ENCODE measurements at regions not wholly inside any gene's neighbourhood (a gene's known extent, or its start where the extent isn't known, plus 50 kb on each side); places are given as distances from the start of the nearest gene placed in this dataset.
"Not testable (repeated sequence)": the region's sequence is repeated elsewhere in the genome, so short reads cannot be mapped to it uniquely, and the experiment has no call there.

DNA sequence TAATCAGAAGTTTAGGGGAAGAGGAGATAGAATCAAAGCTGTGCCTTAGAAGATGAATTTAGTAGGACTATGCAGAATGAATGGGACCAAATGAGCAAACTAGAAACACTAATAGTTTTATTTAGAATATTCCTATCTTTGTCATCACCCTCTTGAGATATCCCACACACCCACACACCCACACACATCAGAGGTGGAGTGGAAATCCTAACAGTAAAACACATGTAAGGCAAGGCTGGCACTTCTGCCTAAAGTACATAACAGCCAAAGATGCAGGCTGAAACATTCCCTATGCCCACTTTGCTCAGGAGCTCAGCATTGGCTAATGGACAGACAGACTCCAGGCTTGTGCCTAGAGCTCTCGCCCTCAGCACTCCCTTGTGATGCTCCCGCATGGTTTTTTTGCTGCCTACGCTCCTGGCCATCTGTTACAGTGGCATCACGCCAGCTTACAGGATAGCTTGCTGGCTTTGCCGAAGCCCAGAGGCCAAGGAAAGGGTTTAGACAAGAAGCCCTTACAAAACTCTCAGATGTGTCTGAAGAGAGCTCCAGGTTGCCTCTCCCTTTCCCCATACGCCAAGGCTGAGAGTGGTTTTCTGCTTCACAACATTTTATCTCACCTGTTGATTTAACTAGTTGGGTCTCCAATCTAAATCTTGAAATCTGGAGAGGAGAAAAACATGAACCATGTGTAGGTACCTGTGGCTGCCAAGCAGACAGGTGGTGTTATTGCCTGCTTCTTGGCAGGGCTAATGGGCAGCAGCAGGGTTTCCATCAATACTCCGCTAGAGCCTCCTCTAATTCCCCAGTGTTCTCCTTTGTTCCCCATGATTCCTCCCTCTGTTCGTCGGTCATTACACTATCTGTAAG lies 282.6 kb upstream of the ID4 start:
- Mint-ChIP-seq H3K4me1 (no peaks in the 10 kb centered on the region), H3K27me3 (no peaks in the 10 kb centered on the region), H3K4me3 (no peak overlapping the region), H3K9me3 (peaks cover 3 to 21% of the 10 kb centered on the region in 2 donors), H3K27ac (no peak overlapping the region)
- ATAC-seq (no peak), DNase-seq (no peak)

DNA sequence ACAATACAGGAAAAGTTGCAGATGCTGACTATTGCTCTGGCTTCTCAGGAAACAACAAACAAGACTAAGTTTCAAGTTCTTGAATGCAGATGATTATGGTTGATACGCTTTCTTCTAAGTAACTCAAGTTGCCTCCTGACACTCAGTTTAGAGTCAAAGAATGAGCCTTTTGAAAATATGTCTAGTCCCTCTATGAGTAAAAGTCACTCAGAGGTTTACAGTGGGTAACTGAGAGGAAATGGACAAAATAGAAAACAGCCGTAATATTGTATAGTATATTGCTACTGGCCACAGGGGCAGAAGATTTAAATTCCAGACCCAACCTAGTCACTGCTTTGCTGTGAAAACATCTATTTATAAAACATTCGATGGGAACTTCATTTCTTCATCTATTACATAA lies 280.0 kb upstream of the ID4 start:
- Mint-ChIP-seq H3K27ac (no peak overlapping the region), H3K27me3 (no peaks in the 10 kb centered on the region), H3K4me3 (no peak overlapping the region), H3K9me3 (peaks cover 11 to 22% of the 10 kb centered on the region in 2 donors), H3K4me1 (no peaks in the 10 kb centered on the region)
- ATAC-seq (no peak), DNase-seq (no peak)

DNA sequence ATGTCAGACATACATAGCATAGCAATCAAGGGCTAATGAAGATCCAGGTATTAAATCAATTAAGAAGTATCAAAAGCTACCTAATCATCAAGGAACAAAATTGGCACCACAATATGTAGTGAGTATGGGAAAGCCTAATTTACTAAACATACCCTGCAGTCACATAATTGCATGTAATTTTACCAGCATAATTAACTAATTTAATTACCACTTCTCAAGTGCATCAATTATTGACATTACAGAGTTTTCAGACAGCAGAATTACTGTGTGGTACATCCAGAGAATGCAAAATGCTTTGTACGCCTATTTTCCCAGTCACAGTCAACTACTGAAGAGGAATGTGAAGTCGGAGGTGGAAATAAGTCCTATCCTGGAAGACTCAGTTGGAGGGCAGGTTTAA lies 279.0 kb upstream of the ID4 start:
- DNase-seq, result no peak
- Mint-ChIP-seq H3K27me3 (no peaks in the 10 kb centered on the region), H3K27ac (no peak overlapping the region), H3K4me1 (no peaks in the 10 kb centered on the region), H3K9me3 (peaks cover 11 to 23% of the 10 kb centered on the region in 2 donors), H3K4me3 (no peak overlapping the region)
- no peak for ATAC-seq

DNA sequence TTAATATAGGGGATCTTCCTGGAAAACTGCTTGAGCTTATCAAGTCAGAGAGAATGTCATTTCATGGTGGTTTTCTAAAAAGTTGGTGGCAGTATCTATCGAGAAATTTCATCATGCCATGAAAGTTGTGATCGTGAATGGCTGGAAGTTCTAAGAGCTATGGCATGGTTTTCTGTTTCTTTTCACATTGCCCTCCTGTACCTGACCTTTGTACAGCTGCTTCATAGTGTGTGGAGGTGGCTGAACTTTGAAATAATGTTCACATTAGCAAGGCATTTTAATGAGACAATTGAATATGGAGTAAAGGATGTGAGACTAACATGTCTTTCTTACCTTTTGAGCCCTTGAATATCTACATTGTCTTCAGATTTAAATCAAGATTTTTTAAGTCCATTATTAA lies 278.2 kb upstream of the ID4 start:
- Mint-ChIP-seq H3K27me3 (no peaks in the 10 kb centered on the region), H3K27ac (no peak overlapping the region), H3K4me3 (no peak overlapping the region), H3K9me3 (peaks cover 11 to 23% of the 10 kb centered on the region in 2 donors), H3K4me1 (no peaks in the 10 kb centered on the region)
- ATAC-seq (no peak), DNase-seq (no peak)

DNA sequence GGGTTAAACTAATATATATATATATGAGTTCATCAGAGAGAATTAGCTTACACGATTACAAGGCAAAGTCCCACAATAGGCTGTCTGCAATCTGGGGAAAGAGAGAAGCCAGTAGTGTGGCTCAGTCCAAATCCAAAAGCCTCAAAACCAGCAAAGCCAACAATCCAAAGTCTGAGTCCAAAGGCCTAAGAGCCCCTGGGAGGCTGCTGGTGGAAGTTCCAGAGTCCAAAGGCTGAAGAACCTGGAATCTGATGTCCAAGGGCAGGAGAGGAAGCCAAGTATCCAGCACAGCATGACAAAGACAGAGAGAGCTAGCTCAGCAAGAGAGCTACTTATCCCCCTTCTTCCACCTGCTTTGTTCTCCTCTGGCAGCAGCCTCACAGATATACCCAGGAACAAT lies 274.7 kb upstream of the ID4 start:
- no peak for DNase-seq
- peaks cover 11 to 22% of the 10 kb centered on the region in 2 donors for H3K9me3 Mint-ChIP-seq

DNA sequence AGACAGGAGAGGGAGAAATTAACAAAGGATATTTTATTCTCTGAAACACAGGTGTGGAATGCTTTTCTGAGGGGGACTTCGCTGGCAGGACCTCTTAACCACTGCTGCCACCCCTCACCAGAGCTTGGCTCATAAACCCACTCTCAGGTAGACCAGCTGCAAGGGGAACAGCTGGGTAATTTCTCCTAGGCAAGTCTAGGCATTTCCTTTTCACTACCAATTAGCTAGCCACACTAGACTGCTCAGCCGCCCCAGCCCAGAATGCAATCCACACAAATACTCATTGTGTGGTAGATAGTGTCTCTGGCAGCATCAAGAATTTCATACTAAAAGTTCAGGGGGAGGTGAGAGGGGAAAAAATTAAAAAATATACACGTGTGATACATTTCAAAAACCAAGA lies 267.6 kb upstream of the ID4 start:
- Mint-ChIP-seq H3K27ac (no peak overlapping the region), H3K4me3 (no peak overlapping the region), H3K4me1 (no peaks in the 10 kb centered on the region), H3K27me3 (no peaks in the 10 kb centered on the region), H3K9me3 (peaks cover 4 to 12% of the 10 kb centered on the region in 2 donors)
- no peak for DNase-seq
- no peak for ATAC-seq

More for the DNA sequence above, 274.7 kb upstream of the ID4 start:
- Mint-ChIP-seq H3K4me3 (no peak overlapping the region), H3K27me3 (no peaks in the 10 kb centered on the region), H3K27ac (no peak overlapping the region), H3K4me1 (no peaks in the 10 kb centered on the region)
- ATAC-seq, result no peak

DNA sequence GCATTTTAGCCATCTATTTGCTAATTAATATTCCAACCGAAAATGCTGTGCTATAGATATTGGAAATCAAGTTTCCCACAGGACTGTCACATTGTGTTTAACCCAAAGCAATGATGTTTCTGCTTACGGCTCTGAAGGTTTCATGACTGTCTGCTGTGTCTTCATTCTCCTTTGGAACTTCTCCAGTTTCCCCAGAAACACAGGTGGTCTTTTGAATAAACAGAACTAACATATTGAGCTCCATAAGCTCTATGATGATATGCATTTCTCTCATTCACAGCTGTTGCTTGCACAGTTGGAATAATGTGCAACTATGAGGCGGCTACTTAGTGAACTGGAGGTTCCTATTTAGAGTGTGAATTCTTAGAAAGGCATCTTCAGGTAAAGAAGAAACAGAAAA lies 266.0 kb upstream of the ID4 start:
- no peak for ATAC-seq

DNA sequence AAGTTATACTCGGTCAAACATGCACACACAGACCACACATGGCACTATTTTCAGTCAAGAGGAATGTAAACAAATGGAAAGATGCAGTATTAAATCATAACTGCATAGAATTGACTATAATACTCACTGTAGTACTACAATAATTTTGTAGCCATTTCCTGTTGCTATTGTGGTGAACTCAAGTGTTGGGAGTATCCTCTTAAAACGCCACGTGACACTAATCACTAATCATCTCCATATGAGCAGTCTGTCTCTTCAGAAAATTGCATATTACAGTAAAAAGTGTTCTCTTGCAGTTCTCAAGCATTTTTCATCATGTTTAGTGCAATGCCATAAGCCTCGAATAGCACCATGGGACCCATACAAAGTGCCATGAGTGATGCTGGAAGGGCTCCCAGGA lies 258.7 kb upstream of the ID4 start:
- ATAC-seq (no peak), DNase-seq (no peak)
- H3K4me3 Mint-ChIP-seq, result no peak overlapping the region
- no peaks in the 10 kb centered on the region for H3K27me3 Mint-ChIP-seq
- peaks cover 4 to 7% of the 10 kb centered on the region in 2 donors for H3K9me3 Mint-ChIP-seq
- H3K4me1 Mint-ChIP-seq, result no peaks in the 10 kb centered on the region
- H3K27ac Mint-ChIP-seq, result no peak overlapping the region

More for the DNA sequence above, 266.0 kb upstream of the ID4 start:
- DNase-seq, result no peak
- H3K27me3 Mint-ChIP-seq, result no peaks in the 10 kb centered on the region
- peaks cover 4 to 7% of the 10 kb centered on the region in 2 donors for H3K9me3 Mint-ChIP-seq
- no peaks in the 10 kb centered on the region for H3K4me1 Mint-ChIP-seq
- no peak overlapping the region for H3K4me3 Mint-ChIP-seq
- no peak overlapping the region for H3K27ac Mint-ChIP-seq

DNA sequence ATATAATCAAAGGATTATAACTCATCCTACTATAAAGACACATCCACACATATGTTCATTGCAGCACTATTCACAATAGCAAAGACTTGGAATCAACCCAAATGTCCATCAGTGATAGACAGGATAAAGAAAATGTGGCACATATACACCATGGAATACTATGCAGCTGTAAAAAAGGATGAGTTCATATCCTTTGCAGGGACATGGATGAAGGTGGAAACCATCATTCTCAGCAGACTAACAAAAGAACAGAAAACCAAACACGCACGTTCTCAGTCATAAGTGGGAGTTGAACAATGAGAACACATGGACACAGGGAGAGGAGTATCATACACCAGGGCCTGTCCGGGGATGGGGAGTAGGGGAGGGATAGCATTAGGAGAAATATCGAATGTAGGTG lies 253.0 kb upstream of the ID4 start:
- not testable (repeated sequence) for H3K27ac Mint-ChIP-seq, H3K4me3 Mint-ChIP-seq, H3K4me1 Mint-ChIP-seq, H3K9me3 Mint-ChIP-seq, H3K27me3 Mint-ChIP-seq, ATAC-seq, DNase-seq

DNA sequence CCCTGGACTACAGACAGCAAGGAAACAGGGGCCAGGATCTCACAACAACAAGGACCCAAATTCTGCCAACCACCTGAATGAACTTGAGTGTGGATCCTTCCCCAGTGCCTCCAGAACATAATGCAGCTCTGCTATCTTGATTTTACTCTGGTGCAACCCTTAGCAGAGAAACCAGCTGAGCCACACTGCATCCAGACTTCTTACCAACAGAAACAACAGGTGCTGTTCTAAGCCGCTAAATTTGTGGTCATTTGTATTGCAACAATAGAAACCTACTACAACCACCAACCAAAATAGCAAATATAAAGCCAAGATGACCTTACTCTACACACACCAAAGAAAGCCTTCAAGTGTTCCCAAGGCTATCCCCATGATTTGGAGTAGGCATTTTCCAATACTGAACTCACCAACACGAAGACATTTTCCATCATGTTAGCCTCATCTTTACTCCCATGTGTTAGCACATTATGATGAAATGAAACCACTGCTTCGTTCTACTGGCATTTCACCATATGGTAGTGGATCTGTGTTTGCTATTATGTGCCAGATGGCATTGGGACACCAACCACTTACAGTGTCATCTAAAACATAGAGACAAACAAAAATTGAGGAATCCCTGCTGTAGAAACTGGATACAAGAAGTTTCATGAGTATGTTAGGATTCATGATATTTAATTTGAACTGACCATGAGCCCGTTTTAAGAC lies 249.8 kb upstream of the ID4 start:
- DNase-seq (no peak), ATAC-seq (no peak)
- no peak overlapping the region for H3K27ac Mint-ChIP-seq
- no peak overlapping the region for H3K4me3 Mint-ChIP-seq
- no peaks in the 10 kb centered on the region for H3K4me1 Mint-ChIP-seq
- no peaks in the 10 kb centered on the region for H3K27me3 Mint-ChIP-seq
- H3K9me3 Mint-ChIP-seq, result peaks cover 4 to 7% of the 10 kb centered on the region in 2 donors

DNA sequence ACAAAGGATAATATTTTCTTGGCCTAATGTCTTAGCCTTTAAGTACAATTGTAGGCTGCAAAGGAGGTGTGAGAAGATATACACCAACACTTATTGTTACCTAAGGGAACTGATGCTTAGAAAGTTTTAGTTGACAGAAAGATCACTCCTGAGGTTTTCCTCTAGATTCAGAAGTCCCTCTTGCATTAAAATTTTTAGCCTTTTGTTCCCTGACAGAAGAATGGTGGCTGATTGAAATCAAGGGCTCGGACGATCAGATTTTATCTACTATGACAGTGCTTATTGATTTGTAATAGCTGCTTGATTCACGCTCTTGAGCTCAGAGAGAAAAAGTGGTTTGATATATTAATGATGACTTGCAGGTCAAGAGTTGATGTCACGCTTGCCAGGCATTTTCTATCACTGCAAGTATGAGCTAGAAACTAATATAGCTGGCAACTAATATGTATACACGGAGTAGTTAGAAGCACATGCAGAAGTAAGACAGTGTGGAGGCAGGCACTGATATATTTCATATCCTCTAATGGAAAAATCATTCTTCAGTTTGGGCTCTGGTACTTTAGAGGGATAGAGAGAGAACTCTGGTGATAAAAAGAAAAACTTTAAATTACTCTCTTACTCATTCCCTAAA lies 246.6 kb upstream of the ID4 start:
- Mint-ChIP-seq H3K27ac (no peak overlapping the region), H3K27me3 (no peaks in the 10 kb centered on the region), H3K4me1 (no peaks in the 10 kb centered on the region), H3K9me3 (peaks cover 0 to 7% of the 10 kb centered on the region in 2 donors), H3K4me3 (no peak overlapping the region)
- DNase-seq (no peak), ATAC-seq (no peak)

DNA sequence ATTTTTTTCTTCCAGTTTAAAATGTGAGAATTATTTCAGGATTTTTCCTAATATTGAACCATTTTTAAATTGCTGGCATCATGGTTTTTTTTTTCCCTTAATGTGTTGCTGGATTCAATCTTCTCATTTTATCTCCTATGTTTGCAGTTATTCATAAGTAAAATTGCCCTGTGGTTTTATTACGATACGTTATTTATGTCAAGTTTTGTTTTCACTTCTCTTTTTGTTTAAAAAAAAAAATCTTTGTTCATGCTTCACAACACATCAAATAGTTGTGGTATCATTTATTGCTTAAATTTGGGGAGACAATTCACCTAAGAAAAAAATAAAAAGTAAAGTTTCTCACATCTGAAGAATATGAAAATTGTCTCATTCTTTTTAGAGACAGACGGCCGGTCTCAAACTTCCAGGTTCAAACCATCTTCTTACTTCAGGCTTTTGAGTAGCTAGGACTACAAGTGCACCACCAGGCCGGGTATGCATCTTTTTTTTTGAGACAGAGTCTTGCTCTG lies 239.3 kb upstream of the ID4 start:
- no peak overlapping the region for H3K27ac Mint-ChIP-seq
- H3K4me3 Mint-ChIP-seq, result no peak overlapping the region
- DNase-seq (no peak), ATAC-seq (no peak)
- no peaks in the 10 kb centered on the region for H3K9me3 Mint-ChIP-seq
- H3K4me1 Mint-ChIP-seq, result no peaks in the 10 kb centered on the region
- no peaks in the 10 kb centered on the region for H3K27me3 Mint-ChIP-seq

DNA sequence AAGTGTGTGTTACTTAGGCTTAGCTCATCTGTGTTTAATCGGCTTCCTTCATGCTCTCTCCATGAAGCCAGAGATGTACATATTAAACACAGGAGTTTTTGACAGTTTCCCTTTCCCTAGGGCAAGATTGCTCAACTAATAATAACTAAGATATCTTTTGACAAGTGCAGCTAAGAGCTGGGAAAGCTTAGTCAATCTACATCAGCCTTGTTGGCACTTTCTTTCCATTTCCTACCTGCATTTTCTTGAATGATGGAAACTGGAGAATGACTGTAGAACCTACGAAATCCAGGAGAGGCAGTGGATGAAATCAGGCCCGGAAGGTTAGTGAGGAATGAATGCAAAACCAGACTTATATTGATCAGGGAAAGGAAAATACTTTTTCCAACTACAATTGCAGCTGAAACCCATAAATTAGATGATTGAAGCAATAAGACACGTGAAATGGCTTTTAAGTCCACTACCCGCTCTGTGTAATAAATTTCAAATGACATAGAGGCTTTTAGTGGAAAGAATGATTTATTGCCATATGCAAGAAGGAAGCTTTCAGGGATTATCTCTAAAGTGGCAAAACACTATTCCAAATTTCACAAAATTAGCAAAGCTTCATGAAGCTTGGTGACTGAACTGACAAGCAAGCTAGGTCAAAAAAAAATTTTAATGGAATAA lies 237.2 kb upstream of the ID4 start:
- ATAC-seq, result no peak
- Mint-ChIP-seq H3K4me3 (no peak overlapping the region), H3K4me1 (no peaks in the 10 kb centered on the region)

DNA sequence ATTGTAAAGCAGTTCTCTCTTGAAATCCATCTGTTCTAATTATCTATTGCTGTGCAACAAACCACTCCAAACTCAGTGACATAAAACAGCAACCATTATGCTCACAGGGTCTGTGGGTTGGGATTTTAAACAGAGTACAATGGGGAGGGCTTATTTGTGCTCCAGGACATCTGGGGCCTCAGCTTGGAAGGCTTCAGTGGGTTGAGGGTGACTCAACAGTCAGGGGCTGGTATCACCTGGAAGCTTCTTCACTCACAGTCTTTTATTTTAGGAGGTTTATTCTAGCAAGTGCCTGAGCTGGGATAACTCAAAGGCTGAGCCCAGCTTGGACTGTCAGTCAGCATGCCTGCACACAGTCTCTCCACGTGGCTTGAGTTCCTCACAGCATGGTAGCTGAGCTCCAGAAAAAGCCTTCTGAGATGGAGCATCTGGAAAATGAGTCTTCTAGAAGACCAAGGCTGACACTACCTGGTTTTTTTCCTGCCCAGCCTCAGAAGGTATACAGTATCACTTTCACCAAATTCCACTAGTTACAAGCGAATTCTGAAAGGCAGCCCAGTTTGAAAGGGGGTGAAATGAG lies 234.6 kb upstream of the ID4 start:
- H3K9me3 Mint-ChIP-seq, result no peaks in the 10 kb centered on the region
- no peak overlapping the region for H3K27ac Mint-ChIP-seq
- ATAC-seq (no peak), DNase-seq (no peak)
- no peaks in the 10 kb centered on the region for H3K27me3 Mint-ChIP-seq
- no peaks in the 10 kb centered on the region for H3K4me1 Mint-ChIP-seq
- no peak overlapping the region for H3K4me3 Mint-ChIP-seq

More for the DNA sequence above, 237.2 kb upstream of the ID4 start:
- no peaks in the 10 kb centered on the region for H3K27me3 Mint-ChIP-seq
- no peaks in the 10 kb centered on the region for H3K9me3 Mint-ChIP-seq
- H3K27ac Mint-ChIP-seq, result no peak overlapping the region
- DNase-seq, result no peak

DNA sequence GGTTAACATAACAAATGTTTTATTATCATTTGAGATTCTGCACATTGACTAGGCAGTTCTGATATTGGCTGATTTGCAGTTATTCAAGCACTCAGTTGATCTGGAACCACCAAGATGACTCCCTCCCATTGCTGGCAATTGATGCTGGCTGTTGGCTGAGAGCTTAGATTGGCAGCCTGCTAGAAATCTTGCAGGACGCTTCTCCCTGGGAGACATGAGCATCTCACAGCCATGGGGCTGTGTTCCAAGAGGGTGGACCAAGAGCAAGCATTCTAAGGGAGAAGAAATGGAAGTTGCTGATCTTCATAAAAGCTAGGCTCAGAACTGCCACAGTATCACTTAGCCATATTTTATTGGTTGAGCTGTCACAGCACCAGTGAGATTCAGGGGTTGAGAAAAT lies 233.4 kb upstream of the ID4 start:
- no peaks in the 10 kb centered on the region for H3K27me3 Mint-ChIP-seq
- no peak for DNase-seq

More for the DNA sequence above, 233.4 kb upstream of the ID4 start:
- Mint-ChIP-seq H3K4me1 (no peaks in the 10 kb centered on the region), H3K9me3 (no peaks in the 10 kb centered on the region), H3K4me3 (no peak overlapping the region), H3K27ac (no peak overlapping the region)
- no peak for ATAC-seq
